ENCODE measurements at regions not wholly inside any gene's neighbourhood (a gene's known extent, or its start where the extent isn't known, plus 50 kb on each side); places are given as distances from the start of the nearest gene placed in this dataset.

GRCh38 chr10:46225597-46225996, 61.2 kb upstream of the ANTXRL start:
- intact Hi-C loops (cut with DNase I; ENCODE audit: low total_unique reads): loop anchor here (10.0 kb wide), 1 partner anchor 99 kb away; no protein-coding TSS in a partner anchor
- no peak for TF ChIP-seq CTCF (IDR thresholded peaks at IDR 0.05)
- H3K27ac ChIP-seq: no peak overlapping the region
- DNase-seq: peak in 1 of 2 donors; percentile 60
- no peaks in the 10 kb centered on the region for H3K36me3 ChIP-seq
- no peak overlapping the region for H3K4me3 ChIP-seq
- no peaks in the 10 kb centered on the region for H3K27me3 ChIP-seq
- no peaks in the 10 kb centered on the region for H3K4me1 ChIP-seq
- no peaks in the 10 kb centered on the region for H3K9me3 ChIP-seq

- TF ChIP-seq CTCF (IDR thresholded peaks at IDR 0.05): no peak
- no peak overlapping the region for H3K27ac ChIP-seq
- DNase-seq: no peak
- H3K9me3 ChIP-seq: no peaks in the 10 kb centered on the region
- no peaks in the 10 kb centered on the region for H3K27me3 ChIP-seq
- intact Hi-C loops (cut with DNase I; ENCODE audit: low total_unique reads): loop anchor here (10.0 kb wide), 1 partner anchor 99 kb away; no protein-coding TSS in a partner anchor
- H3K4me1 ChIP-seq: no peaks in the 10 kb centered on the region
- no peak overlapping the region for H3K4me3 ChIP-seq
- H3K36me3 ChIP-seq: no peaks in the 10 kb centered on the region
Observed at GRCh38 chr10:46226232-46226631, 60.6 kb upstream of the ANTXRL start.

DNA sequence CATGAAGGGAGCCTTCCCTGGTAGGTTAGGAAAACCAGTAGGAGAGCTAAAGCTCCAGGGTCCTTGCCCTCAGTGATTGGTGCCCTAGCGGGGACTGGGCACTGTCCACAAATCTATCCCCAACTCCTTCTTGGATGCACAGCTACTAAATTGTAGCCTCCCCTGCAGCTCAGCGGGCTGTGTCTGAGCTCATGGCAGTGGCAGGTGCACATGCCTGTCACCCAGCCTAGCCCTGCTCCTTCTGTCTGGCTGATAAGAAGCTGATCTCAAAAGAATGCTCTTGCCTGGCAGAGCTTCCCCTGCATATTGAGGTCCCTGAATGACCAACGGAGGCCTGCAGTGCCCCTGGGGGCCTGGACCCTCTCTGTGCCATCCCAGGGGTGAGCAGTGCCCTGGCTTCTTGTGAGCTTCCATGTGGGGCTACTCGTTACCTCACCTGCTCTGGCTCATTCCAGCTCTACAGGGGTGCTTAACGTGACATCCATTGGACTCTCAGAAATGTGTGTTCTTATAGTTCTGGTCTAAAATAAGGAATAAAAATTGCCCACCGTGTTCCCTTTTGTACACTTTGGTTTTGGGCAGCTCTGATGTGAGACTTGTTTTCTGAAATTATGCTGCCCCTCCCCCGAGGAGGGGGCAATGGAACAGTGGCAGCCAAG, 59.8 kb upstream of the ANTXRL start:
- TF ChIP-seq CTCF (IDR thresholded peaks at IDR 0.05): no peak
- DNase-seq: no peak

DNA sequence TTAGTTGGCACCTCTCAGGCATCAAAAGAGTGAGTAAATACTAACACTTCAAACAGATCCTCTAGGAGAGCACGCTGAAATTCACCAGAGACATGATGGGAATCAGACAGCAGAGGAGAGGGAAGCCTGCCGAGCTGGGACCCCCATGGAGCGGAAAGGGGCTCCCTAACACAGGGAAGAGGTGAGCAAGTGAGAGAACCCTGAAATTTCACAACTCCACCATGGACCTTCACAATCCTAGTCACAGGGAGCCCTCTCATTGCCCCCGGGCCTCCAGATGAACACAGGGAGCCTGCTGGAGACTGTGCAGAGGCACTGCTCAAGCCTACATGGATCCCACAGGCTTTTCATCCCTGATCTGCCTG, 59.2 kb upstream of the ANTXRL start:
- intact Hi-C loops (cut with DNase I; ENCODE audit: low total_unique reads): loop anchor here (10.0 kb wide), 1 partner anchor 97 kb away; no protein-coding TSS in a partner anchor
- peak in 1 of 2 donors; percentile 51 for DNase-seq
- no peak overlapping the region for H3K4me3 ChIP-seq
- no peak for TF ChIP-seq CTCF (IDR thresholded peaks at IDR 0.05)
- H3K36me3 ChIP-seq: no peaks in the 10 kb centered on the region
- no peaks in the 10 kb centered on the region for H3K9me3 ChIP-seq
- no peak overlapping the region for H3K27ac ChIP-seq
- no peaks in the 10 kb centered on the region for H3K27me3 ChIP-seq
- H3K4me1 ChIP-seq: no peaks in the 10 kb centered on the region

More for the DNA sequence above, 59.8 kb upstream of the ANTXRL start:
- H3K9me3 ChIP-seq: no peaks in the 10 kb centered on the region
- no peaks in the 10 kb centered on the region for H3K27me3 ChIP-seq
- no peak overlapping the region for H3K27ac ChIP-seq
- intact Hi-C loops (cut with DNase I; ENCODE audit: low total_unique reads): loop anchor here (10.0 kb wide), 1 partner anchor 98 kb away; no protein-coding TSS in a partner anchor
- no peaks in the 10 kb centered on the region for H3K4me1 ChIP-seq
- no peaks in the 10 kb centered on the region for H3K36me3 ChIP-seq
- no peak overlapping the region for H3K4me3 ChIP-seq

GRCh38 chr10:46227936-46228562, 58.7 kb upstream of the ANTXRL start:
- intact Hi-C loops (cut with DNase I; ENCODE audit: low total_unique reads): loop anchor here (10.0 kb wide), 1 partner anchor 97 kb away; no protein-coding TSS in a partner anchor
- Histone ChIP-seq H3K27ac (no peak overlapping the region), H3K4me1 (no peaks in the 10 kb centered on the region), H3K27me3 (no peaks in the 10 kb centered on the region), H3K9me3 (no peaks in the 10 kb centered on the region), H3K36me3 (no peaks in the 10 kb centered on the region), H3K4me3 (no peak overlapping the region)
- peak in 1 of 2 donors; percentile 46 for DNase-seq
- TF ChIP-seq CTCF (IDR thresholded peaks at IDR 0.05): no peak

Measured in tibial artery (tissue), 4 donors.